ENCODE measurements at regions not wholly inside any gene's neighbourhood (a gene's known extent, or its start where the extent isn't known, plus 50 kb on each side); places are given as distances from the start of the nearest gene placed in this dataset.

DNA sequence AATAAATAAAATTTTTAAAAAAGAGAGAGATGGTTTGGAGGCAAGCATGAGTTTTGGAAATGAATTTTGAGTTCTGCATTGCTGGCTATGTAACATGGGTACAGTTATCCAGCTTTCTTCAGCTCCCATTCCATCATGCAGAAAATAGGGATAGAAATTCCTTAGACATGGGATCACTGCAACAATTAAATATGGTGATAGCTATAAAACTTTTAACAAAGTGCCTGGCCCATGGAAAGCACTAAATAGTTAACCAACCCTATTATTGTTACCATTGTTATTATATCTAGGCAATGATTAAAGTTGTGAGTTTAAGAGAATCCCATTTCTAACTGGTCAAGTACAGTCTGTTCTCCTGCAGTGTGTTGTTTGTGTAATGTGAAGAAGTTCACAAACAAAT, 115.4 kb upstream of the GAS1 start:
- no peak for TF ChIP-seq EZH2 (IDR thresholded peaks at IDR 0.05; ENCODE audit: low read depth)
- TF ChIP-seq, protein P1, sequence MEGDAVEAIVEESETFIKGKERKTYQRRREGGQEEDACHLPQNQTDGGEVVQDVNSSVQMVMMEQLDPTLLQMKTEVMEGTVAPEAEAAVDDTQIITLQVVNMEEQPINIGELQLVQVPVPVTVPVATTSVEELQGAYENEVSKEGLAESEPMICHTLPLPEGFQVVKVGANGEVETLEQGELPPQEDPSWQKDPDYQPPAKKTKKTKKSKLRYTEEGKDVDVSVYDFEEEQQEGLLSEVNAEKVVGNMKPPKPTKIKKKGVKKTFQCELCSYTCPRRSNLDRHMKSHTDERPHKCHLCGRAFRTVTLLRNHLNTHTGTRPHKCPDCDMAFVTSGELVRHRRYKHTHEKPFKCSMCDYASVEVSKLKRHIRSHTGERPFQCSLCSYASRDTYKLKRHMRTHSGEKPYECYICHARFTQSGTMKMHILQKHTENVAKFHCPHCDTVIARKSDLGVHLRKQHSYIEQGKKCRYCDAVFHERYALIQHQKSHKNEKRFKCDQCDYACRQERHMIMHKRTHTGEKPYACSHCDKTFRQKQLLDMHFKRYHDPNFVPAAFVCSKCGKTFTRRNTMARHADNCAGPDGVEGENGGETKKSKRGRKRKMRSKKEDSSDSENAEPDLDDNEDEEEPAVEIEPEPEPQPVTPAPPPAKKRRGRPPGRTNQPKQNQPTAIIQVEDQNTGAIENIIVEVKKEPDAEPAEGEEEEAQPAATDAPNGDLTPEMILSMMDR (conservative IDR thresholded peaks at IDR 0.05), result no peak
